OCI-M1 (cell line): ENCODE measurements at regions not wholly inside any gene's neighbourhood (a gene's known extent, or its start where the extent isn't known, plus 50 kb on each side); places are given as distances from the start of the nearest gene placed in this dataset.

Experiments used
- DNase-seq: peaks from one replicate; lab custom pipeline; 2025; lab: John Stamatoyannopoulos, UW

- no peak for DNase-seq
Observed at GRCh38 chr12:125225641-125226040, 160.4 kb downstream of the AACS start.

- DNase-seq = no peak
Observed at GRCh38 chr12:125228519-125229260, 163.5 kb downstream of the AACS start.

- DNase-seq = no peak
Observed at GRCh38 chr12:125229878-125230530, 164.8 kb downstream of the AACS start.

- DNase-seq = no peak
Observed at GRCh38 chr12:125233319-125233718, 168.1 kb downstream of the AACS start.

- DNase-seq = no peak
Observed at GRCh38 chr12:125239563-125239962, 174.3 kb downstream of the AACS start.

- DNase-seq = no peak
Observed at GRCh38 chr12:125240717-125241116, 175.5 kb downstream of the AACS start.

GRCh38 chr12:125243811-125244210 lies 178.6 kb downstream of the AACS start:
- no peak for DNase-seq

GRCh38 chr12:125244338-125244737 lies 179.1 kb downstream of the AACS start:
- DNase-seq = no peak

GRCh38 chr12:125245581-125246557 lies 180.6 kb downstream of the AACS start:
- DNase-seq = no peak

GRCh38 chr12:125247477-125247876 lies 182.2 kb downstream of the AACS start:
- DNase-seq = no peak

- DNase-seq = no peak
Observed at GRCh38 chr12:125249066-125249824, 184.0 kb downstream of the AACS start.

GRCh38 chr12:125249932-125250331 lies 184.7 kb downstream of the AACS start:
- no peak for DNase-seq

- DNase-seq = no peak
Observed at GRCh38 chr12:125254236-125254635, 189.0 kb downstream of the AACS start.

GRCh38 chr12:125254856-125255255 lies 189.6 kb downstream of the AACS start:
- no peak for DNase-seq

- no peak for DNase-seq
Observed at GRCh38 chr12:125255935-125256633, 190.8 kb downstream of the AACS start.

GRCh38 chr12:125256634-125256936 lies 191.3 kb downstream of the AACS start:
- DNase-seq = no peak

GRCh38 chr12:125259178-125259867 lies 194.1 kb downstream of the AACS start:
- DNase-seq = no peak

- DNase-seq = no peak
Observed at GRCh38 chr12:125262851-125263250, 197.6 kb downstream of the AACS start.

GRCh38 chr12:125263385-125263784 lies 198.2 kb downstream of the AACS start:
- DNase-seq = no peak

GRCh38 chr12:125267114-125267513 lies 201.9 kb downstream of the AACS start:
- no peak for DNase-seq

GRCh38 chr12:125269276-125269675 lies 204.0 kb downstream of the AACS start:
- no peak for DNase-seq
